GM20000 (cell line): ENCODE measurements at regions not wholly inside any gene's neighbourhood (a gene's known extent, or its start where the extent isn't known, plus 50 kb on each side); places are given as distances from the start of the nearest gene placed in this dataset.
"Not testable (repeated sequence)": the region's sequence is repeated elsewhere in the genome, so short reads cannot be mapped to it uniquely, and the experiment has no call there.

Experiments
- DNase-seq: peaks from one replicate; pipeline ENCODE4 v3.0.0; 2012; ENCODE audit warnings: low spot score
- TF ChIP-seq, protein P1 (sequence below): IDR thresholded peaks from 2 replicates; pipeline ENCODE4 v1.5.1; 2012; ENCODE audit warnings: mild to moderate bottlenecking, control low read depth; ENCODE audit errors: extremely low read depth, missing control alignments

DNA sequence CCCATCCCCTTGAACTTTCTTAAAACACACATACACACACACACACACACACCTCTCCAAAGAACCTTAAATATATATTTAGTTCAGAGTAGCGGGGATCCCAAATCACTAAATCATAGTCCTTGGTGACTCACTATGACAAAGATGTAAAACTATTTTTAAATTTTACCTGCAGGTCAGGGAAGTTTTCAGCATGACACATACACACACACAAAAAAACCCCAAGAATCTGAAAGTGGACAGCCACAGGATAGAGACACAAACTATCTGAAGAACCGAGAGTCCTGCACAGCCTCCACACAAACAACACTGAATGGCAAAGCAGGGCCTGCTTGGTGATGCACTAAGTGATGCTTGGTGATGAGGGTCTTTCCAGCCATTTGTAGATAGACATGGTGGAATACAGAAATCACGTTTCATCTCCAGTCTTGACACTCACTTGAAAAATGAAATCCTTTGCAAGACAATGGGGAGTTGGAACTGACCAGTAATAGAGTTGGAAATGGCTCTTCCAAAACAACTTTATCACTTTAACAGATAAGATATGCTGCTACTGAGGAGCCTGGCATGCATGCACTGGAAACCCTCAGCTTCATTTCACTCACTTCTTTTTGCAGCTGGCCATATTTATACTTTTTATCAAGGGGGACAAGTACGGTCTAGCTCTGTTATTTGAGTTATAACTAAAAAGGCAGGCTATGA lies 307.3 kb downstream of the RAPGEF2 start:
- TF ChIP-seq, protein P1, sequence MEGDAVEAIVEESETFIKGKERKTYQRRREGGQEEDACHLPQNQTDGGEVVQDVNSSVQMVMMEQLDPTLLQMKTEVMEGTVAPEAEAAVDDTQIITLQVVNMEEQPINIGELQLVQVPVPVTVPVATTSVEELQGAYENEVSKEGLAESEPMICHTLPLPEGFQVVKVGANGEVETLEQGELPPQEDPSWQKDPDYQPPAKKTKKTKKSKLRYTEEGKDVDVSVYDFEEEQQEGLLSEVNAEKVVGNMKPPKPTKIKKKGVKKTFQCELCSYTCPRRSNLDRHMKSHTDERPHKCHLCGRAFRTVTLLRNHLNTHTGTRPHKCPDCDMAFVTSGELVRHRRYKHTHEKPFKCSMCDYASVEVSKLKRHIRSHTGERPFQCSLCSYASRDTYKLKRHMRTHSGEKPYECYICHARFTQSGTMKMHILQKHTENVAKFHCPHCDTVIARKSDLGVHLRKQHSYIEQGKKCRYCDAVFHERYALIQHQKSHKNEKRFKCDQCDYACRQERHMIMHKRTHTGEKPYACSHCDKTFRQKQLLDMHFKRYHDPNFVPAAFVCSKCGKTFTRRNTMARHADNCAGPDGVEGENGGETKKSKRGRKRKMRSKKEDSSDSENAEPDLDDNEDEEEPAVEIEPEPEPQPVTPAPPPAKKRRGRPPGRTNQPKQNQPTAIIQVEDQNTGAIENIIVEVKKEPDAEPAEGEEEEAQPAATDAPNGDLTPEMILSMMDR: no peak
- DNase-seq: no peak

- TF ChIP-seq, protein P1: no peak
- no peak for DNase-seq
Observed at GRCh38 chr4:159410891-159411290, 308.0 kb downstream of the RAPGEF2 start.

DNA sequence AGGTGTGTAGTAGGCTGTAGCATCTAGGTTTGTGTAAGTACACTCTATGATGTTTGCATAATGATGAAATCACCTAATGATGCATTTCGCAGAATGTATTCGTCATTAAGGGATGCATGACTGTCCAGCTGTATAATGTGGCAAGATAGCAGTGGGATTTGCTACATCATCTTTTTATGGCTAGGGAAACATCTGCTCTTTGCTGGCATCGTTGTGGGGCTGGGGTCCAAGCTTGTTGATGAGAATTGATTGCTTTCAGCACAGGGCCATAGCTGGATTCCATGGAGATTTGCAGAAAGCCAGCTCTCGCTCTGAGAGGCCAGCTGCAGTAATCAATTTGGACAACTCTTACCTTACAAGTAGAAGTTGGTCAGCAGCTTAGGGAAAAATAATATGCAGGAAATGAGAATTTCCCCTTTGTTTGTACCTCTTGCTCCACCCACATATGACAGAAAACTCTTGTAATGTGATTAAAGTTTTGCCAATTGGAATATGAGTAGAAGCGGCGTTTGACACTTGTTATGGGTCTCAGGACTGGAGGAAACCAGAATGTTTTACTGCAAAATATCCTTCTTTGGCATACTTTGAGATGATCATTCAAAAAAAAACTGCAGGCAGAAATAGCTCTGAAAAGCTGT lies 310.5 kb downstream of the RAPGEF2 start:
- no peak for DNase-seq
- TF ChIP-seq, protein P1: no peak

GRCh38 chr4:159414305-159414704 lies 311.4 kb downstream of the RAPGEF2 start:
- TF ChIP-seq, protein P1: no peak
- DNase-seq: no peak

GRCh38 chr4:159416073-159416472 lies 313.2 kb downstream of the RAPGEF2 start:
- no peak for DNase-seq
- TF ChIP-seq, protein P1: no peak

DNA sequence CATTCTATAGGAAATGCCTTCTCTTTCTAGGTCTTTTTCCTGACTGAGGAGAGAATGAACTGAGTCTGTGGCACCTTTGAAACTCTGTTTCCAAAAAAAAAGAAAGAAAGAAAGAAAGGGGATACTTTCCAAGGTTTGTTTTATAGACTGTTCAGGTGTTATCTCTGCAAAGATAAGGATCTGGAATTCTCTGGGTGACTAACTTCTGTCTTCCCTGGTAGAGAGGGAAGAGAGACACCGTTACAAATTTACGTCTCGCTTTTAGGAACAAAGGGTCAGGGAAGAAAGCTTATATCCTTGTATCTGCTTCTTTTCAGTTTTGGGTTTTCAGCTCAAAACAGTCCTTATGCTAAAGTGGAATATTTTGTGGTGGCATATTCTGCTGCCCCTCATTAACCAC lies 314.1 kb downstream of the RAPGEF2 start:
- DNase-seq: no peak
- TF ChIP-seq, protein P1: no peak

DNA sequence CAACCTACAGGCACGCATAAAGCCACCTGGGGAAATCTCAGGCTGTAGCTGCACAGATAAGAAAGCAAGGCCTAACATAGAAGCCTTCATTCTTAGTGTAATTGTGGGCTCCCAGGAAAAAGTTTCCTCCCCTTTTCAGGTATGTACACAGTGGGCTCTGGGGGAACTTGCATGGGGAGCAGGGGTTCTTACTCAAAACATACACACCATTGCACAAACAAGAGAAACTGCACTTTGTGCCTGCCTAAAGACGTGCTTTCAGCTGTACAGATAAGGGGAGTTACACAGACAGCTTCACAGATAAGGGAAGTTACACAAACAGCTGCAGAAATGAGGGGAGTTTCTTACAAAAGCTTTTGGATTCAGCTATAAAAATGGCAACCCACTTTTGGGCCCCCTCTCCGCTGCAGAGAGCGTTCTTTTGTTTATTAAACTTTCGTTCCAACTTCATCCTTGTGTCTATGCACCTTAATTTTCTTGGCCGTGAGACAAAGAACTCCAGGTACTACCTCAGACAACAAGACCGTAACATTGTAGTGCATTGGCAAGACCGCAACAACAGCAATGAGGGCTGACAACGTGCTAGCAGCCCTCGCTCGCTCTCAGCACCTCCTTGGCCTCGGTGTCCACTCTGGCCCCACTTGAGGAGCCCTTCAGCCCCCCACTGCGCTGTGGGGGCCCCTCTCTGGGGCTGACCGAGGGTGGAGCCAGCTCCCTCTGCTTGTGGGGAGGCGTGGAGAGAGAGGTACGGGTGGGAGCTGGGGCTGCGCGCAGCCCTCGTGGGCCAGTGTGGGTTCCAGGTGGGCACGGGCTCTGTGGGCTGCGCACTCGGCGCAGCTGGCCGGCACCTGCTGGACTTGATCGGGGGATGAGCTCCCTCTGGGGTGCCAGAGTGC lies 317.5 kb downstream of the RAPGEF2 start:
- TF ChIP-seq, protein P1: no peak
- DNase-seq: no peak

DNA sequence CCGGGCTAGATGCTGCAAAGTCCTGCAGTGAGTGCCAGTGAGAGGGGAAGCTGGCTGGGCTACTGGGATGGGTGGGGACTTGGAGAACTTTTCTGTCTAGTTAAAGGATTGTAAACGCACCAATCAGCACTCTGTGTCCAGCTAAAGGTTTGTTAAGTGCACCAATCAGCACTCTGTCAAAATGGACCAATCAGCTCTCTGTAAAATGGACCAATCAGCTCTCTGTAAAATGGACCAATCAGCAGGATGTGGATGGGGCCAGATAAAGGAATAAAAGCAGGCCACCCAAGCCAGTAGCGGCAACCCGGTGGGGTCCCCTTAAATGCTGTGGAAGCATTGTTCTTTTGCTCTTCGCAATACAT lies 318.2 kb downstream of the RAPGEF2 start:
- not testable (repeated sequence) for DNase-seq
